Neural progenitor cell (in vitro differentiated cells): ENCODE measurements at regions not wholly inside any gene's neighbourhood (a gene's known extent, or its start where the extent isn't known, plus 50 kb on each side); places are given as distances from the start of the nearest gene placed in this dataset.

Source experiments
- EZH2phosphoT487 ChIP-seq: fragments of 200-600 bp; sonication (generic); IDR thresholded peaks from 2 replicates; pipeline ENCODE4 v1.6.1; 2017; ENCODE audit warnings: antibody characterized with exemption
- TF ChIP-seq, protein P1 (sequence below): fragments of 200-600 bp; sonication (generic); IDR thresholded peaks from 2 replicates; pipeline ENCODE4 v1.5.1; 2017; ENCODE audit warnings: antibody characterized with exemption, mild to moderate bottlenecking

DNA sequence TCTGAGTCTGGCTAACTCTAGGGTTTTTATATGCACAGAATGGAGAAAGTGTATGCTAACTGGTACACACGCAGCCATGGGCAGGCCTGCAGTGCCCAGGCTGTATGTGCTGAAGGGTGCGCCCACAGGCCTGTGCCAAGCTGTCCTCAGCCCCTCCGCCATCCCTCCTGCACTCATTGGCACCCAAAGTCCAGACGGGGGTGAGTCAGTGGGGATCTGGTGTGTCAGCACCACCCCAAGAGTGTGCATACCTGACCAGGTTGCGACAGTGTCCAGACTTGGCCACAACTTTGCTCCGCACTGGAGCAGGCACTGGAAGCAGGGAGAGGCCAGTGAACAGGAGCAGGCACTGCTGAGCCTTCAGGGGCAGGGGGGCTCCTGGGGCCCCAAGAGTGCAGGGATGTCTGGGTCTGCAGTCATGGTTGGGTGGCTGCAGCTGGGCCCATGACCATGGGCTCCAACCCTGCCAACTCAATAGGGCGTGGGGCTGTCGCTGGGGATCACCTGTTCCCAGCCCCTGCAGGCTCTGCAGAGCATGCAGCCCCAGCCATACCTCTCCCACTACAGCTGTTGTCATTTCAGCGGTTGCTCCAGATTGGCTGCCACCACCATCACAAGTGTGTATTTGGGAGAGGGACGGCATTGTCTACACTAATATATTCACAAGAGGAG is 717.8 kb downstream of the EPHA7 start:
- TF ChIP-seq, protein P1, sequence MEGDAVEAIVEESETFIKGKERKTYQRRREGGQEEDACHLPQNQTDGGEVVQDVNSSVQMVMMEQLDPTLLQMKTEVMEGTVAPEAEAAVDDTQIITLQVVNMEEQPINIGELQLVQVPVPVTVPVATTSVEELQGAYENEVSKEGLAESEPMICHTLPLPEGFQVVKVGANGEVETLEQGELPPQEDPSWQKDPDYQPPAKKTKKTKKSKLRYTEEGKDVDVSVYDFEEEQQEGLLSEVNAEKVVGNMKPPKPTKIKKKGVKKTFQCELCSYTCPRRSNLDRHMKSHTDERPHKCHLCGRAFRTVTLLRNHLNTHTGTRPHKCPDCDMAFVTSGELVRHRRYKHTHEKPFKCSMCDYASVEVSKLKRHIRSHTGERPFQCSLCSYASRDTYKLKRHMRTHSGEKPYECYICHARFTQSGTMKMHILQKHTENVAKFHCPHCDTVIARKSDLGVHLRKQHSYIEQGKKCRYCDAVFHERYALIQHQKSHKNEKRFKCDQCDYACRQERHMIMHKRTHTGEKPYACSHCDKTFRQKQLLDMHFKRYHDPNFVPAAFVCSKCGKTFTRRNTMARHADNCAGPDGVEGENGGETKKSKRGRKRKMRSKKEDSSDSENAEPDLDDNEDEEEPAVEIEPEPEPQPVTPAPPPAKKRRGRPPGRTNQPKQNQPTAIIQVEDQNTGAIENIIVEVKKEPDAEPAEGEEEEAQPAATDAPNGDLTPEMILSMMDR, result no peak
- TF ChIP-seq EZH2phosphoT487, result no peak
